ENCODE measurements at regions not wholly inside any gene's neighbourhood (a gene's known extent, or its start where the extent isn't known, plus 50 kb on each side); places are given as distances from the start of the nearest gene placed in this dataset.

DNA sequence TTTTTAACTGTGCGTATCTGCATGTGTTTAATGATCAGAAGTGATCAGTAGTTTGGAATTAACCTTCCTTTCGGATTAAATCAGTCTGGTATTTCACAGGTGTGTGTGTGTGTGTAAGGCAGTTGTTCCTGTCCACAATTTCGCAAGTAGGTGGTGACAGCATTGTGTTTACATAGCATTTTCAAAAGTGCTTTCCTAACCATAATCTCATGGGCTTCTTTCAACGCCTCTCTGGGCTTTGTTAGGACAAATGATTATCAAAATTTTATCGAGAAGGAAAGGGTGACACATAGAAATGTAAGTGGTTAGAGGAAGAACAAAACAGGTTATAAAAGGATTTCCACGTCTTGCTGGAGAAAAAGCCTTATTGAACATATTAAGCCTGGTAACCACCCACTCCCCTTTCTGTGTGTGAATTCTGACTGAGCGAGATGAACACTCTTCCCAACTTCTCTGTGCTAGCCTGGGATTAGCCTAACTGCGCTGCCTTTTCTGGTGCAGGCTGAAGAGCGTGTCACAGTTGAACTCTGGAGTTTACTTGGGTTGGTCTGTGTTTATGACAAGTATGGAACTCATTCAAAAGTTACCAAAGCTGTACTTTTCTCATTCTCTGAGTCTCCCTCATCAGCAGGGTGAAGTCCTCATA is 292.3 kb upstream of the PITRM1 start:
- no peak for DNase-seq (ENCODE audit: low read depth)

DNA sequence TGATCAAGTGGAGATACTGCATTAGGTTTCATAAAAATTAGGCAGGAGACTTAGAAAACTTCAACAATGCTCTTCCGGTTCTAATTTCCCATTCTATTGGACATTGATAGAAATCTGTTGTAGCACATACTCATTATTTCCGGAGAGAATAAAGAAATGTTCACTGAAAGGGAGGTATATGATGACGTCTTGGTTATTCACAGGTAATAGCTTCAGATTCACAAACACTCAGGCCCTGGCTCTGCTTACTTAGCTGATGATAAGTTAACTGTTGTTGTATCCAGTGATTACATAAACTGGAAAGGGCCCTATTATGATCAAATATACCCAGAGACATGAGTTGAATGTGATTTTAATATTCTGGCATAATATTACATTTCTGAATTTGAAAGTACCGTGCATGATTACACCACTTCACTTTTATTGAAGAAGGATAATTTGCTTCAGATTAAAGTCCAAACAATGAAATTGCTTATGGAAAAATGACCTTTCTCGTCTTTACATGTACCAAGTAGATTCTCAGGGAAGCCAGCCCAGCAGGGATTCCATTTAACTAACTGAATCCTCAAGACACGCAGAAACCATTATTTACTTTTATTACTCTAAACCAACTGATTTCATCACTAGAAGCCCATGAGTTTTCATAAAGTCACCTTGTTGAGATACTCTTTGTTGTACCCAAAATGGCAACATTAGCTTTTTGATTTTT is 288.0 kb upstream of the PITRM1 start:
- DNase-seq (ENCODE audit: low read depth), result no peak

DNA sequence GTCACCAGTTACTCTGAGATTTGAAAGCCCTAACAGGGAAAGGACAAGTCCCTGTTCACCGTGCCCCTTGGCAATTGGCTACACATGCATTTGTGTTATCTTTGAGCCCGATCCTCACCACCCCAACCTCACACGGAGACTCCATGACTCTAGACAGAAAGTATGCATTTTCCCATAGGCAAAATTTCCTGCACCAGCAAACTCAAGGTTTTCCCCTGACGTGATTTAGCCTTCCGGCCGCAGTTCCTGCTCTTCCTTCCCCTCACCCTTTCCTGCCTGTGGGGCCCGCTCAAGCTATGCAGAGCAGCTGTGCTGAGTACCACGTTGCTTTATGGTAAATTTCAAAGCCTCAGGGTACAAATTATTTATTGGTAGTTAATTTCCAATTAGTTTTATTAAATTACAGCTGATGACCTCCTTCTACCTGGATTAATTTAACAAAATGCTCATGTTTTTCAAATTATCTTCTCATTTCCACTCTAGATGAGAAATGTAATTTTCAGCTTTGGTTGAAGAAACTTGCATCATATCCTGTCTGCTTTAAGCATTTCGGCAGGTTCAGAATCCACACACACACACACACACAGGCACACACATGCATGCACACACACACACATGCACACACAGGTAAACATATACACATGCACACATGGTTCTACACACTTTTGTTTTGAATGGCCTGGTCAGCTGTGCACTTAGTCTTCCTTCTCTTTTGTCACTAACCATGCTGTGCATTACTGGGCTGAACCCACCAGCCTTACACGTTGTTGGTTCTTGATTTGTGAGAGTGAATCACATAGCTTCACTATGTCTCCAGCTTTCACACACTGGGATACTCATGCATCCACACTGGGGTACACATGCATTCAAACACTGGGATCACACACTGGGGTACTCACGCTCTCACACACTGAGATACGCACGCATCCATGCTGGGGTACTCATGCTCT is 283.1 kb upstream of the PITRM1 start:
- DNase-seq (ENCODE audit: low read depth), result no peak

- peak; percentile 94 for DNase-seq (ENCODE audit: low read depth)
Measured at GRCh38 chr10:3452683-3453361, 280.2 kb upstream of the PITRM1 start.

DNA sequence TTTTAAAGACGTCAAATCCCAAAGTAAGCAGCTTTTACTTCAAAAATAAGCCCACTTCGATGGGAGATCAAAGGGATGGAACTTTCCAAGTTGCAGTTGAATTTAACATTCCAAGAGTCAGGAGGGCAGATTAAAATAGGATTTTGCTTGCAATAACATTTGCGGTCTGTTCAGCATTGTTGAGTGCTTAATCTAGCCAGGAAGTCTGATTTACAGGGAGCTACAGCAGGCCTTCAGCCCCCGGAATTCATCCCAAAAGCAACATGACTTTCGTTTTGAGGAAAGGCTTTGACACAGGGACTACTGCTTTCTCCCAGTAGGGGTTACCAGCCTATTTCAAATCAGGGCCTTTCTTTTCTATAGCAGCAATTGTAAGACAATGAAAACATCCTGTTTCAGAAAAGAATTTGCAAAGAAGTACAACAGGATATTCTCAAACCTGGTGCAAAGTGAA is 279.6 kb upstream of the PITRM1 start:
- DNase-seq (ENCODE audit: low read depth), result peak; percentile 88

- no peak for DNase-seq (ENCODE audit: low read depth)
Measured at GRCh38 chr10:3451516-3452172, 279.1 kb upstream of the PITRM1 start.

- DNase-seq (ENCODE audit: low read depth), result no peak
Measured at GRCh38 chr10:3446221-3446620, 273.6 kb upstream of the PITRM1 start.

GRCh38 chr10:3445648-3446047 is 273.1 kb upstream of the PITRM1 start:
- DNase-seq (ENCODE audit: low read depth), result no peak

DNA sequence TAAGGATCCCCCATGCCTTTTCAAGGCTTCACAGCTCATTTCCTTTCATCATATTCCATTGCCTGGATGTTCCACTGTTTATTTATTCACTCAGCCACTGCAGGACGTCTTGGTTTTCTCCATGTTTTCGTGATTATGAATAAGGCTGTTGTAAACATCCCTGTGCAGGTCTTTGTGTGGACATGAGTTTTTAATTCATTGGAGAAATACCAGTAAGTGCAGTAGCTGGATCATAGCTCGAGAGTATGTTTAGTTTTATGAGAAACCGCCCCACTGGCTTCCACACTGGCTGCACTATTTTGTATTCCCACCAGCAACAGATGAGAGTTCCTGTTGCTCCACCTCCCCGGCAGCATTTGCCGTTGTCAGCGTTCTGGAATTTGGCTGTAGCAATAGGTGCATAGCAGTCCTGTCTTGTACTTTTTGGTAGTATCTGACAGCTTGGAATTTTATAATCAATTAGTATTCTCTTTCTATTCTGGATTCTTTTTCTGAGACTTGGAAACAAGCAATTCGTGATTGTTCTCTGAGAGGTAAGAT is 269.9 kb upstream of the PITRM1 start:
- DNase-seq (ENCODE audit: low read depth), result no peak

GRCh38 chr10:3439183-3439582 is 266.6 kb upstream of the PITRM1 start:
- no peak for DNase-seq (ENCODE audit: low read depth)

DNA sequence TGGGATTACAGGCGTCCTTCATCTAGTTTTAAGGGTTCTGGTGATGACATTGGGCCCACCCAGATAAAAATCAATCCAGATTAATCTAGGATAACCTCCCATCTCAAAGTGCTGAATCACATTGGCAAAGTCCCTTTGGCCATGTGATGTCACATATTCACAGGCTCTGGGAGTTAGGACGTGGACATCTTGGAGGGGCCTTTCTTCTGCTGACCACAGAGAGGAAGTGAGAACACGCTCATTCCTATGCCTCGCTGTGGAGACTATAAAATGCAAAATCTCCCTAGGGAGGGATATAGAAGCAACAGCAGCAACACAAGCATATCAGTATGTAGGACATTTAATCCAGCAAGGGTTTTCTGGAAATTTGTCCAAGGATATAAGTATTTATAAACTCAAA is 266.0 kb upstream of the PITRM1 start:
- DNase-seq (ENCODE audit: low read depth), result no peak

- DNase-seq (ENCODE audit: low read depth), result no peak
Measured at GRCh38 chr10:3435671-3436070, 263.1 kb upstream of the PITRM1 start.

DNA sequence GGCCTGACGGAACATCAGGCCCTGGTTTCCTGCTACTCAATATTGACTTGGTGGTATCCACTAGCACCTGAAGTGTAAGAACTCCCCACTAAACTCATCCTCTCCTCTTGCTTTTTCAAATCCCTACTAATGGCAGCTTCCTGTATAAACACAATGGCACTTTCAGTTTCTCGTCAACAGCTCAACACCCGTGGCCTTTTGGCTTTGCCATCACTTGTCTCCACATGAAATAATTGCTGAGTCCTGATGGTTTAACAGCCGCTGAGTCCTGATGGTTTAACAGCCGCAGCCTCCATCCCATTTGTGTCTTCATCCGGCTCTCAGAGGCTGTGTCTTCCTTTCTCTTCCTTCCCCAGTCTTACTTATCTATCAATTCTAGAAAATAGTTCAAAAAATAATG is 261.4 kb upstream of the PITRM1 start:
- no peak for DNase-seq (ENCODE audit: low read depth)

DNA sequence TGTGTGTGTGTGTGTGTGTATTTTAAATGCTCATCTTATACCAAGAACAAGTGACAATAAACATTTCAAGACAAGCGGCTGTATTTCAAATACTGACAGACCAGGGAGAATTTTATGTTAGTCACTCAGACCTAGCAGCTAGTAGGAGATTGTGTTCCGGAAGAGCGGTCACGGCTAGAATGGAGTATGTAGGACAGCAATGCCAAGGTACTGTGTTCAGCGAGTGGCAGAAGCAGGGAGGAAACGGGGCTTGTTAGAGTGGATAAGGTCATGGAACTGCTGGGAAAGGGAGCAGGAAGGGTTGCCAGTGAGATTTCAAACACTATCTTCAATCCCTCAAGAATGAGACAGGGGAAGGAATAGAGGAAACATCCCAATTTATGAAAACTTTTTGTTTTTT is 260.5 kb upstream of the PITRM1 start:
- no peak for DNase-seq (ENCODE audit: low read depth)

DNA sequence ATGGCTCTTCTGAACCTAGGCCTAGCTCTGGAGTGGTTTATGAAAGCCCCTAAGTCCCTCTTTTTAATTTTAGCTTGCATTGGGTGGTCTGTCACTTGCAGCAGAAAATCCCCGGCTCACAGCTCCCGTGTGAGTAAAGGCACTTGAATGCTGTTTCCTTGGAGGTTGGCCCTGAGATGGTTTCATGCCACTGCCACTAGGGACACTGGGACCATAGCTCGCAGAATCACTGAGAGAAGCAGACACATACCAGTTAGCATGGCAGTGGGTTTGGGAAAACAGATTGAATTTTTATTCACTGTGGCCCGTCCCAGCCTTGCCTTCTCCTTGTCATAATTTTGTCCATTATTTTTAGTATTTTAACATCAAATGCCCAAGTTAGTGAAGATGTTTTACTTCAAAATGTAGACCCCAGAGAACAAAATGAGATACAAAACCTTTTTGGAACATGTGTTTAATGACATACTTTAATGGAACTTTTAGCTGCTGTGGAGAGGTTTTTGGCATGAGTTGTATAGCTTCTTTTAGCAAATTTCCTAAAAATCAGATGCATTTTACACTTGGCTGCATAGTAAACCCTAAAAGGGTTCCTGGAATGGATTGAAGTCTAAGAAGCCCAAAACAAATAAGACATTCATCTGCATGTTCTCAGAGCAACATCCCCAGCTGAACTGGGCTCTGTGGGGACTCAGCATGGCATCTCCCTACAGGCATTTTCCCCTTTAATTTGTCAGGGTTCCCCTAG is 259.7 kb upstream of the PITRM1 start:
- DNase-seq (ENCODE audit: low read depth), result no peak

DNA sequence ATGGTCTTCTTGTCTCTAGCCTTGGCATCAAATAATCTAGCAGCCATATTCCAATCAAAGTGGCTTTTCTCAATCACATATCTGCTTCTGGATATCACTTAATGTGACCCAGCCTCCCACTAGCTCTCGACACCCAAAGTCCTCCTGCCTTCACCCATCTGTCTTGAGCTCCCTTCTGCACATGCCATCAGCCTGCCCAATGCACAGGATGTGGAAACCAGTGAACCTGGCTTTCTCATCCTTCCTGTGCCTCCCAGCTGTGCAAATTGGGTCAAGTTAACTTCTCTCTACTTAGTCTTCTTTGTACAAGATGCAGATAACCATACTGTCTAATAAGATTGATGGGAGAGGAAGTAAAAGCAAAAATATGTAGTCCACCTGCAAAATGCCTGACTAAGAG is 257.9 kb upstream of the PITRM1 start:
- no peak for DNase-seq (ENCODE audit: low read depth)

DNA sequence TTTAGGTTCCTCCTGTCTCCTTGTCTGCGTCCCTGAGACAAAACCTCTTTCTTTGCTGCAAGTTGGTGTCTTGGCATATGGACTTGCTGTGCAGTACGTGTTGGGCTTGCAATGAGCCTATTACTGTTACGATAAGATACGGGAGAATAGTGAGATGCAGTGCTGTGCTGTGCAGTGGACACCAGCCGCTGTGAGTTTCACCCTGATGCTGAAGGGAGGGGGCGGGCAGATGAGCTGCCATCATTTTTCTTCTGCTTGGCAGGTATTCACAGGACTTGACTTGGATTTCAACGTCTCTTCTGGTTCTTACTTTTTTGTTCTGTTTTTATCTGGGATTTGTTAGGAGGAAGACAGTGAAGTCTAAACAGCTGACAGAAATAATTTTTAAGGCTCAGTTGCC is 257.1 kb upstream of the PITRM1 start:
- no peak for DNase-seq (ENCODE audit: low read depth)

DNA sequence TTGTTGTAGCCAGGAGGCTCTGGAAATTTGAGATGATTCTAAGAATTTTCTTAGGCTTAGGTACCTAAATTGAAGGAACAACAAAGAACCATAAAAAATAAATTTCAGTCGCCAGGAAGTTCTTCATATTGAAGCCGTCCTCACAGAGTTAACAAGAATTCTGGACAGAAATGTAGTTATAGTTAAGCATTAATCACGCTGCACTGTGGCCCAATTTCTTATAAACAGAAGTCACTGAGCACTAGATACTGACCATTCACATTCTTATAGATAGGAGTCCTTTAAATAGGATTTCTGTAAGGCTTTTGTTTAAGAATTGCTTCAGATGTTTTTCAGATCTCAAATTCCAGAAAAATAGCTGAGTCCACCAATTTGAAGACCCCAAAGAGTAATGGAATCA is 256.2 kb upstream of the PITRM1 start:
- DNase-seq (ENCODE audit: low read depth), result no peak

DNA sequence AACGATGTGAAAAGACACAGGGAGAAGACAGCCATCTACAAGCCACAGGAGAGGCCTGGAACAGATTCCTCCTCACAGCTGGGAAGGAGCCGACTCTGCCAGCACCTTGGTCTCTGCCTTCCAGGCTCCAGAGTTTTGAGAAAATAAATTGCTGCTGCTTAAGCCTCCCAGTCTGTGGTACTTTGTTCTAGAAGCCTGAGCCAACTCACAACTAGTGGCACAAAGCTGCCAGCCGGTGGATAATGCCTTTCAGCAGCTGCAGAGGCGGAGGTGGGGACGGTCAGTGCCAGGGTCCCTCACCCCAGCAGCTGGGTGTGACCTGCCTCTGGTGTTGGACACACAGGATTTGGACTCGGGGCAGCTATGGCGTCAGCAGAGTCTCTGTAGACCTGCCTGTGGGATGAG is 255.4 kb upstream of the PITRM1 start:
- no peak for DNase-seq (ENCODE audit: low read depth)

DNA sequence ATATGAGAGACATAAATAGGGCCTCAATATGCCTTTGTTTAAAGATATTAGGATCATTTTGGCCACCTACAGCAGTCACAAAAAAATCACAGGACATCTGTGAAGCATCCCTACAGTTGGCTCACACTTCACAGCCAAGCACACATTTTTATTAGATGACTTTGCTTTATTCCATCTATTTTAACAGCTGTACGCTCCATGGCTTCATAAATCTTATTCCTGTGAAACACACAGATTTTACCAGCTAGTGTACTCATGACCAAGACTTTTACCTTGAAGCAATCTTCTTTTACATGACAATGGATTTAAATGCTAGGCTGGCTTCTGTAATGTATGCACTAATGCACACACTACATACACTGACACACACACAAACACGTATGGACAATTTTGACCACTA is 254.8 kb upstream of the PITRM1 start:
- no peak for DNase-seq (ENCODE audit: low read depth)
